HepG2 (cell line): ENCODE measurements at regions not wholly inside any gene's neighbourhood (a gene's known extent, or its start where the extent isn't known, plus 50 kb on each side); places are given as distances from the start of the nearest gene placed in this dataset.

ENCODE experiments used
- ATAC-seq: fragments of 200-7000 bp; cut with Tn5 transposase; 3 replicates; pipeline ENCODE4 v1.9.1; 2020; ENCODE audit warnings: mild to moderate bottlenecking, moderate library complexity
- BruUV-seq: library from RNA; stranded (reverse); fragments of 400-500 nt; replicated peaks from 2 replicates; lab custom pipeline; 2021; lab: Mats Ljungman, UMichigan
- CTCF ChIA-PET: fragments of 300-600 bp; formaldehyde crosslinking; extraction: SDS; loops from one replicate; lab custom pipeline; 2021; ENCODE audit warnings: low total read pairs, inconsistent platforms, low intra/inter-chr PET ratio; lab: Yijun Ruan, JAX
- POLR2A ChIA-PET: fragments of 350-600 bp; sonication (Branson Sonifier 250); formaldehyde crosslinking; loops from one replicate; lab custom pipeline; 2020; ENCODE audit warnings: antibody characterized with exemption, inconsistent platforms; lab: Yijun Ruan, JAX
- DNase-seq: peaks from one replicate; pipeline ENCODE4 v3.0.0-alpha.2; 2015; ENCODE audit warnings: low spot score
- FAIRE-seq: peaks from 3 replicates; lab custom pipeline; 2011; peaks lifted over from hg19 to GRCh38; lab: Jason Lieb, UNC
- H2AFZ ChIP-seq: one replicate; pipeline ENCODE4 v1.6.1; 2011; ENCODE audit warnings: low read length, inconsistent platforms
- H3K27ac ChIP-seq: fragments of 300-600 bp; 3 replicates; pipeline ENCODE4 v1.8.0; 2011; ENCODE audit warnings: mixed run types, mild to moderate bottlenecking, mixed read lengths, low read length, inconsistent platforms; ENCODE audit not compliant: insufficient read depth; ENCODE audit errors: extremely low read length
- H3K27me3 ChIP-seq, 2 experiments: fragments of 200-600 bp in 1 of 2; 2 replicates in 1 of 2; 3 replicates in 1 of 2; pipeline versions ENCODE4 v1.6.0 to v1.8.0; 2011; ENCODE audit warnings: low read length in 2 of 2, mild to moderate bottlenecking in 2 of 2, moderate library complexity in 2 of 2, inconsistent platforms in 1 of 2; ENCODE audit not compliant: insufficient read depth in 2 of 2, control insufficient read depth in 1 of 2
- H3K36me3 ChIP-seq, 2 experiments: fragments of 200-600 bp in 1 of 2; replicated peaks in 1 of 2; 2 replicates in 1 of 2; 3 replicates in 1 of 2; pipeline versions ENCODE4 v1.5.1 to v1.8.0; 2011; ENCODE audit warnings: low read length in 2 of 2, inconsistent platforms in 1 of 2; ENCODE audit not compliant: insufficient read depth in 2 of 2, control insufficient read depth in 1 of 2
- H3K4me1 ChIP-seq: 2 replicates; pipeline ENCODE4 v1.5.1; 2012; ENCODE audit warnings: low read length, inconsistent platforms; ENCODE audit not compliant: insufficient read depth
- H3K4me2 ChIP-seq: 2 replicates; pipeline ENCODE4 v1.6.0; 2011; ENCODE audit warnings: low read depth, low read length, inconsistent platforms
- H3K4me3 ChIP-seq, 3 experiments: fragments of 200-600 bp in 1 of 3; sonication (generic), shearing (Covaris generic) in 1 of 3; replicated peaks in 1 of 3; 2 replicates each; pipeline ENCODE4 v1.5.1; 2011 to 2016; ENCODE audit warnings: low read length in 3 of 3, inconsistent platforms in 2 of 3, low read depth in 2 of 3, mild to moderate bottlenecking in 2 of 3, control low read depth in 1 of 3, mixed read lengths in 1 of 3; ENCODE audit not compliant: insufficient read depth in 1 of 3
- H3K79me2 ChIP-seq: one replicate; pipeline ENCODE4 v1.6.1; 2011; ENCODE audit warnings: low read length, inconsistent platforms; ENCODE audit not compliant: insufficient read depth
- H3K9ac ChIP-seq: 2 replicates; pipeline ENCODE4 v1.6.0; 2011; ENCODE audit warnings: mild to moderate bottlenecking, low read depth, low read length, inconsistent platforms; ENCODE audit not compliant: insufficient read depth
- H3K9me3 ChIP-seq: 2 replicates; pipeline ENCODE4 v1.5.1; 2012; ENCODE audit warnings: mild to moderate bottlenecking, low read length
- H4K20me1 ChIP-seq: 2 replicates; pipeline ENCODE4 v1.6.0; 2011; ENCODE audit warnings: inconsistent platforms, mild to moderate bottlenecking, low read length, moderate library complexity; ENCODE audit not compliant: insufficient read depth
- KAT2B ChIP-seq: fragments of 150-350 bp; IDR thresholded peaks from 2 replicates; pipeline ENCODE4 v1.6.1; 2014; ENCODE audit warnings: low read depth, low read length, borderline replicate concordance
- KMT2A ChIP-seq: sonication (generic); formaldehyde crosslinking; IDR thresholded peaks from 2 replicates; pipeline ENCODE4 v1.4.0; 2020; ENCODE audit warnings: missing genetic modification reagents
- PBX3 ChIP-seq: sonication (generic); formaldehyde crosslinking; IDR thresholded peaks from 2 replicates; pipeline ENCODE4 v1.8.1; 2023; ENCODE audit warnings: missing genetic modification reagents, inconsistent platforms, borderline replicate concordance
- RNF2 ChIP-seq: fragments of 450-650 bp; conservative IDR thresholded peaks from 2 replicates; pipeline ENCODE4 v1.6.1; 2016; ENCODE audit warnings: low read depth
- SIN3A ChIP-seq: IDR thresholded peaks from 2 replicates; pipeline ENCODE4 v1.6.1; 2011; ENCODE audit warnings: low read depth, mild to moderate bottlenecking, control low read depth, low read length, borderline replicate concordance
- SOX13 ChIP-seq, 3 experiments: fragments of 450-650 bp in 1 of 3; sonication (generic) in 1 of 3; formaldehyde crosslinking in 1 of 3; IDR thresholded peaks in 2 of 3; conservative IDR thresholded peaks in 1 of 3; 2 replicates each; pipeline versions ENCODE4 v1.5.0 to v1.6.1; 2016 to 2020; ENCODE audit warnings: antibody characterized with exemption in 1 of 3, mild to moderate bottlenecking in 1 of 3, missing compliant biosample characterization in 1 of 3, missing genetic modification reagents in 1 of 3, moderate library complexity in 1 of 3
- ZIK1 ChIP-seq: sonication (generic); formaldehyde crosslinking; IDR thresholded peaks from 2 replicates; pipeline ENCODE4 v1.5.0; 2020; ENCODE audit warnings: mild to moderate bottlenecking, low read depth, missing genetic modification reagents, borderline replicate concordance
- ZNF234 ChIP-seq: sonication (generic); formaldehyde crosslinking; conservative IDR thresholded peaks from 2 replicates; pipeline ENCODE4 v1.5.1; 2020; ENCODE audit warnings: mild to moderate bottlenecking, missing genetic modification reagents
- ZNF646 ChIP-seq: sonication (generic); formaldehyde crosslinking; IDR thresholded peaks from 2 replicates; pipeline ENCODE4 v1.9.0; 2021; ENCODE audit warnings: mild to moderate bottlenecking, missing genetic modification reagents
- ZUFSP ChIP-seq: sonication (generic); formaldehyde crosslinking; IDR thresholded peaks from 2 replicates; pipeline ENCODE4 v1.9.0; 2021; ENCODE audit warnings: missing genetic modification reagents, mild to moderate bottlenecking, borderline replicate concordance
- WGBS: methylation state at CpG from one replicate; pipeline ENCODE4 v1.1.6; 2017; ENCODE audit warnings: low lambda C conversion rate; 5-methylcytosine and 5-hydroxymethylcytosine counted together
- in situ Hi-C: cut with HindIII; loops from 2 replicates; pipeline ENCODE4 v1.10.0; 2017; ENCODE audit warnings: low pct_unique_long_range_greater_than_20kb; ENCODE audit not compliant: extremely low pct_ligation_motif_present
- intact Hi-C: fragments of 100-400 bp; cut with micrococcal nuclease; formaldehyde crosslinking; loops from one replicate; pipeline ENCODE4 v1.10.0; 2022; ENCODE audit not compliant: unreplicated experiment
- TF ChIP-seq, protein P1 (sequence below): sonication (generic); formaldehyde crosslinking; IDR thresholded peaks from 2 replicates; pipeline ENCODE4 v1.4.0; 2020; ENCODE audit warnings: missing genetic modification reagents, mild to moderate bottlenecking, borderline replicate concordance

DNA sequence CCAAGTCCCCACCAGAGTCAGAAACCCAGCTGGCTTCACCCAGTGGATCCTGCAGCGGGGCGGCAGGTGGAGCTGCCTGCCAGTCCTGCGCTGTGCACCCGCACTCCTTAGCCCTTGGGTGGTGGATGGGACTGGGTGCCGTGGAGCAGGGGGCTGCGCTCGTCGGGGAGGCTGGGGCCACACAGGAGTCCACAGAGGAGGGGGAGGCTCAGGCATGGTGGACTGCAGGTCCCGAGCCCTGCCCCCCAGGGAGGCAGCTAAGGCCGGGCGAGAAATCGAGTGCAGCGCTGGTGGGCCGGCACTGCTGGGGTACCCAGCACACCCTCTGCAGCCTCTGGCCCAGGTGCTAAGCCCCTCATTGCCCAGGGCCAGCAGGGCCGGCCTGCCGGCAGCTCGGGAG, 144.6 kb upstream of the MGAT5 start:
- peaks cover 11% of the 10 kb centered on the region for H3K9me3 ChIP-seq
- BruUV-seq = no TSS peak
- H3K27me3 ChIP-seq = peaks cover 0 to 4% of the 10 kb centered on the region in 2 experiments; a peak in 1 of 5 replicates
- no peak overlapping the region for H2AFZ ChIP-seq
- H3K4me2 ChIP-seq = no peak overlapping the region
- ATAC-seq (no peak), FAIRE-seq (no peak), DNase-seq (no peak)
- intact Hi-C loops = no loop called here
- H3K4me3 ChIP-seq = no peak overlapping the region
- ChIA-PET POLR2A (no interaction called here), CTCF (no interaction called here)
- in situ Hi-C loops = no loop called here
- H3K79me2 ChIP-seq = no peaks in the 10 kb centered on the region
- H3K36me3 ChIP-seq = no peaks in the 10 kb centered on the region
- H3K9ac ChIP-seq = no peak overlapping the region
- no peak overlapping the region for H3K27ac ChIP-seq
- H4K20me1 ChIP-seq = no peaks in the 10 kb centered on the region
- WGBS = 87% methylated on average over 9 of the region's 17 CpGs
- no peaks in the 10 kb centered on the region; the same call in 1 of the 2 replicates for H3K4me1 ChIP-seq
- TF ChIP-seq RNF2 (no peak), ZNF234 (no peak), ZIK1 (CRISPR knock-in tag) (no peak), ZUFSP (CRISPR knock-in tag) (no peak), SIN3A (no peak), ZNF646 (CRISPR knock-in tag) (no peak), SOX13 (IDR thresholded peaks at IDR 0.05) (no peak), SOX13 (CRISPR knock-in tag; conservative IDR thresholded peaks at IDR 0.05 in 1 of 2, IDR thresholded peaks at IDR 0.05 in 1 of 2) (no peak), PBX3 (CRISPR knock-in tag) (no peak), KMT2A (CRISPR knock-in tag) (no peak), KAT2B (no peak)
- TF ChIP-seq, protein P1, sequence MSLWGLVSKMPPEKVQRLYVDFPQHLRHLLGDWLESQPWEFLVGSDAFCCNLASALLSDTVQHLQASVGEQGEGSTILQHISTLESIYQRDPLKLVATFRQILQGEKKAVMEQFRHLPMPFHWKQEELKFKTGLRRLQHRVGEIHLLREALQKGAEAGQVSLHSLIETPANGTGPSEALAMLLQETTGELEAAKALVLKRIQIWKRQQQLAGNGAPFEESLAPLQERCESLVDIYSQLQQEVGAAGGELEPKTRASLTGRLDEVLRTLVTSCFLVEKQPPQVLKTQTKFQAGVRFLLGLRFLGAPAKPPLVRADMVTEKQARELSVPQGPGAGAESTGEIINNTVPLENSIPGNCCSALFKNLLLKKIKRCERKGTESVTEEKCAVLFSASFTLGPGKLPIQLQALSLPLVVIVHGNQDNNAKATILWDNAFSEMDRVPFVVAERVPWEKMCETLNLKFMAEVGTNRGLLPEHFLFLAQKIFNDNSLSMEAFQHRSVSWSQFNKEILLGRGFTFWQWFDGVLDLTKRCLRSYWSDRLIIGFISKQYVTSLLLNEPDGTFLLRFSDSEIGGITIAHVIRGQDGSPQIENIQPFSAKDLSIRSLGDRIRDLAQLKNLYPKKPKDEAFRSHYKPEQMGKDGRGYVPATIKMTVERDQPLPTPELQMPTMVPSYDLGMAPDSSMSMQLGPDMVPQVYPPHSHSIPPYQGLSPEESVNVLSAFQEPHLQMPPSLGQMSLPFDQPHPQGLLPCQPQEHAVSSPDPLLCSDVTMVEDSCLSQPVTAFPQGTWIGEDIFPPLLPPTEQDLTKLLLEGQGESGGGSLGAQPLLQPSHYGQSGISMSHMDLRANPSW (CRISPR knock-in tag) = no peak
